CD4-positive, alpha-beta T cell treated with Interleukin-21 for 1 hour (primary cell): ENCODE measurements at regions not wholly inside any gene's neighbourhood (a gene's known extent, or its start where the extent isn't known, plus 50 kb on each side); places are given as distances from the start of the nearest gene placed in this dataset.
A peak's percentile ranks its signal among the peaks of the same experiment; 100 is the strongest.

Source experiments
- DNase-seq: peaks from one replicate; pipeline ENCODE4 v3.0.0-alpha.2; 2020

GRCh38 chr14:71725922-71726579, 206.2 kb upstream of the RGS6 start:
- DNase-seq: no peak

GRCh38 chr14:71726580-71727021, 205.6 kb upstream of the RGS6 start:
- no peak for DNase-seq

DNA sequence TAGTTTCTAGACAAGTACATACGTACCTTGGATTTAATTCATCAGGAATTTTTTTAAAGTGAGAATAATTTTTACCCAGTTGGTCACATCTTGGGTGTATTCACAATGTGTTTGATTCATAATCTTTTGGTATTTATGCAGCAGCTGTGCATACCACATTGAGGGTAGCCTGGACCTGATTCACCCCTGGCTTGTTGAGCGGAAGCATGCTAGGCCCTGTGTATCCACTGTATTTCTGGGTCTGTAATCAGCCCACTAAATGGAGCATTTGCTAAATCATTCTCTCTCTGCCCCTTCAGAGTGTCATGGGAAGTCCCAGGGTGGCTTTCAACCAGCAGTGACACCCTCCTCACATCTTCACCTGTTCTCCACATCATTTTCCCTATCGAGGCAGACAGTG, 203.8 kb upstream of the RGS6 start:
- no peak for DNase-seq

- DNase-seq: no peak
These were observed 202.6 kb upstream of the RGS6 start for GRCh38 chr14:71729596-71729995.

DNA sequence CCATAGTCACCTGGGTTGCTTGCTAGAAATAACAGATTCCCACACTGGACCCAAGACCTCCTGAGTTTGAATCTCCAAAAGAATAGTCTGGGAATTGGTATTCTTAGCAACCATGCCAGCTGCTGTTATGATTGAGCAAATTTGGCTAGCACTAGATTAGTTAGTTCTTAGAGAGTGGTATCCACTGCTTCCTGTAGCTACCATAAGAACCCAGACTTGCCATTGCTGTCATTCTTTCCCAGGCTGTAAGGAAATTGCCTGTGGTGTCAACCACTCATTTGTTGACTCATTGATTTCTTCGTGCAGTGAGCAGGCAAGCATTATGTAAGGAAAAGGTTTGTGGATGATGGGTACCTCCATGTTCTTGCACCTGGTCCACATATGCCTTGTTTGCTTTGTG, 201.8 kb upstream of the RGS6 start:
- no peak for DNase-seq

DNA sequence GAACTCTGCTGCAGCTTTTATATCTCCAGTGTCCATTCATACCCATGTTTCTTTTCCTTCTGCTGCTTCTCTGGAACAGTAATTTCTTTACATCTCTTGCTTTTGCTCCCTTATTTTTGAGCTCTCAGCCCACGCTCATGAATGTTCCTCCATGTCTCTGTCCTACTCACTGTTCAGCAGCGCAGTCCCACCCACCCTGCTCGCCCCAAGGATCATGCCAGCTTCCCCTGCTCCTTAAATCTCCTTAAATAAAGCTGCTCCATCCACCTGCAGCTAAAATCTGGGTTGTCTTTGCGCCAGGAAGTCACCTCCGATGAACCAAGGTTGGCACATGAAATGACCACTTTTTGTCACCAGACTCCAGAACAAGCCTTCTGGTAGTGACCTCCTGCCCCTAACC, 201.1 kb upstream of the RGS6 start:
- no peak for DNase-seq

DNA sequence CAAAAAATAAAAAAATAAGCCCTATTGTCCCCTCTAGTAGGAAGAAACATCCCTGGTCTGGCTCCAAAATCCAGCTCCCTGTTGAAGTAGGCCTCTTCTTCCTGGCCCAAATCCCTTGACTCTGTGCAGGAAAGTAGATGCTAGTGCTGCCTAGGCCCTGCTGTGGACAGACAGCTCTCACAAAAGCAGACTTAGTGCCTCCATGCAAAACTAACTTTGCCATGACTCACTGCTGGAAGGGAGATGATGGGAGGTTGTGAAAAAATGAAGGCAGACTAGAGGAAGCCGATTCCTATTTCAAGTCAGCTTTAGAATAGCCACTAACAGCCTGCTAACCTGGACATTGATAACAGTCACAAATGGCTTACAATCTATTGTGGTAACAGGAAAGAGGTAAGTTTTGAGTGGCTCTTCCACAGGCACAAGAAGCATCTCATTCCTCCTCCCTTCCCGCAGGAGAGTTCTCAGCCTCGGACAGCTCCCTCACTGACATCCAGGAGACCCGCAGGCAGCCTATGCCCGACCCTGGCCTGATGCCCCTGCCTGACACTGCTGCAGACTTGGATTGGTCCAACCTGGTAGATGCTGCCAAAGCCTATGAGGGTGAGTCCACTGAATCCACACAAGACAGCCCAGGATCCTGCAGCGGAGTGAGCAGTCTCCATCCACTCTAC, 198.9 kb upstream of the RGS6 start:
- DNase-seq: no peak

DNA sequence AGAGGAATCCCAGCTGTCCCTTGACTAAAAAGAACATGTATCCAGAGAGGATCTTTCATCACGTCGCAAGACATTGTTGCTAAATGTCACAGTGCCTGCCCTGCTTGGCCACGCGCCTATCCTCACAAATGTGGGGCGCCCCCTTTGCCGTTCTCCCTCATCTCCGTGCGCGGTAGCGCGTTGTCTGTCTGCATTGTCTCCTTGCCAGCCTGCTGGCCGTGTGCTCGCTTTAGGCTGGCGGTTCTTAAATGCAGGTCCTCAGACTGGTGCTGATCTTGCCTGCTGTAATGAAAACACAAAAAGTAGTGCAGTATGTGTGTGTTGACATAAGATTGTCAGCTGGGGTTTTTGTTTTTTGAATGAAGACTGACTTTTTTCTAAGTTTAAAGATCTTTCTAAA, 198.2 kb upstream of the RGS6 start:
- no peak for DNase-seq

DNA sequence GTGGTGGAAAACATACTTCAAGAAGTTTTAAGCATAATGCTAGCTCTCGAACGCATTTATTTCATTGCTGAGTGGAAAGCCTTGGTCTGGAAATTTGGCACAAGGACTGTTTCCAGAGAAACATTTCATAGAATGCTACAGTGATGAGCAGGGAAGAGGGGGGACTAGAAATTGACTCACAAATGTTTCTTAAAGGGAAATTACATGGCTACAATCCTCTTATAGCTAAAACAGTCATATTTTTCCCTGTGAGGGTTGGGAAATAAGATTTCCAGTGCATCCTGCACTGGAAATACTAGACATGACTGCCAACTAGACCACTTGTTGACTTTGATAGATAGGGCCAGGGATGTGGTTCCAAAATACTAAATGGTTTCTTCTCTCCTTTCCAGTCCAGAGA, 197.3 kb upstream of the RGS6 start:
- no peak for DNase-seq

DNA sequence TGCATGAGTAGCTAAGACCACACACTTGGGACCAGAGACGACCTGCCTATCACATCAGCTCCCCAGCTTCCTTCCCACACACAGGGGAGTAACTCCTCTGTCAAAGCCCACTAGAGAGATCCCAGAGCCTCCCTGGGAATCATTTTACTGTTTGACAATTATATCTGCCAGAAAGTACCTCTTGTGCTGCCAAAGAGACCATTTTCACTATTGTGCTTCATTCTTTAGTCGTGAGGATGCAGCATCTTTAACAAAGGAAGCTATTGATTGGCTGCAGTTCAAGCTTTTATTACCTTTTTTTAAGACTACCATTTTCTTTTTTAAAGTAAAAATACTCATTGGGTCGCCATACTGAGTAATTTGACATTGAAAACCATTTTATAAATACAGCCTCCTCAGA, 194.5 kb upstream of the RGS6 start:
- no peak for DNase-seq

DNA sequence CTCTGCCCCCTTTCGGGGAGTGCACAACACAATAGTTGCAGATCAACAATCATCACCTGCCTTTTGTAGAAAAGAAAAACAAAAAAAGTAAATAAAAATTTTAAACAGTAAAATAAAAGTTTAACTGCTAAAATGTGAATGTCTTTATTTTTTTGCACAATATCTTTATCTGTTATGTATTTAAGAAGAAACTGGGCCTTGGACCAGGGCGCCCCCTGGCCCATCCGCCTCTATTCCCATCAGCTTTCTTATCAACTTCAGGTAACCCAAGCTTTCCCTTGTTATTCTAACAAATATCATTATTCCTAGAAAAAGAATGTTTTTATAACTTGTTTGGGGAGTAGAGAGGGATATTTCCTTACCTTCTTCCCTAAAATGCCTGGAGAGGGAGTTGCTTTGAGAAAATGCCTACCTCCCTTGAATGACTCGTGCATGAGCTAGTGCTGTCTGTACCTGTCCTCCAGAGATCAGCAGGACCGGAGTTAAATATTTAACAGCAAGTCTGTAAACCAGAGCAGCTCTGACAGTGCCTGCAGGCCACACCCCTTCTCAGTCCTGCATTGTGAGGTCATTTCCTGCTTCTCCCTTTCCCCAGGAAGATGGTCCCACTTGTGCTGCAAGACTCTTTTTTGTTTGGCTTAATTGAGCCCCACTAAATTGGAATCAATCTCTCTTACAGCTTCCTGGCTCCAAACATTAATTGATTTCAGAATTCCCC, 192.8 kb upstream of the RGS6 start:
- DNase-seq: no peak

DNA sequence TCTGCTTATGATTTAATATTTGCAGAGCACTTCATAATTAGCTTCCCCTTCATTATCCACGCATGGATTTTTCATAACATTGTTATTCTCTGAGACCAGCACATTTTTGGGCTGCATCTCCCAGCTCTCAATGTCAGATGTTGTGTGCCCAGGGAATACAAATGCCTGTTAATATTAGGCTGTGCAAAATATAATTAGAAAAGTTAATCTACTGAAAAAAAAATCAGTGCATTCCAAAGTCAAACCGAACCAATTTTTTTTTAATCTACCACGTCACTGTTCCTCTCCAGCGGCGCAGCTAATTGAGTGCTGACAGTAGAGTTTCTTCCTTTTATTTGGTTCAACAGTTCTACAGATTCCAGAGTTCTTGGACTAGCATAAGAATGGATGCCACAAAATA, 191.0 kb upstream of the RGS6 start:
- no peak for DNase-seq

DNA sequence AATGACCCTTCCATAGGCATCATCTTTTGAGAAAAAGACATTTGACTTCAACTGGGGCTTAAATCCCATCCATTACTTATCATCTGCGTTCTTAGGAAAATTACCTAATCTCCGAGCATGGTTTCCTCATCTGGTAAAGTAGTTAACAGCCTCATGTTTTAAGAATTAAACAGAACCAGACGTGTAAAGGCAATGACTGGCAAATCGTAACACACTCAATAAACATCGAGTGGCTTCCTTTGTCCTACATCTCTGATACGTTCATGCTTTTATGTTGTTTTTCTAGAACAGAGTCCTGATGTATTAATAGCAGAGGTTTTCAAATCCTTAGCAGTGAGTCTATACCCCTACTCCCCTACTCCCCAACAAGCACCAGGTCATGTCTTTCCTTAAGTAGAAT, 189.7 kb upstream of the RGS6 start:
- DNase-seq: no peak

GRCh38 chr14:71745072-71745471, 187.2 kb upstream of the RGS6 start:
- no peak for DNase-seq

DNA sequence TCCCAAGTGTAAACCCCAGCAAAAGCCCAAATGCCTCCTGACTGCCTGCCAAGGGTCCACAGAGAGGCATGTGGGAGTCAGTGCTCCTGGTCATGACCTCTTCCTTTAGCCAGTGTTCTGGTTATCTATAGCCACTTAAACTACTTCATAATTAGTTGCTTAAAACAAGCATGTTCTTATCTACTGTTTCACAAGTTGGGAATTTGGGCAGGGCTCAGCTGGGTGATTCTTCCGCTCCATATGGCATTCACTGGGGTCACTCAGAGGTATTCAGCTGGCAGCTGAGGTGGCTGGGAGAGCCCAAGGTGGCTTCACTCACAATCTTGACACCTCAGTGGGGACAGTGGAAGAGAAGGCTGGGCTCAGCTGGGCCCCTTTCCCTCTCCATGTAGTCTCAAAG, 184.0 kb upstream of the RGS6 start:
- no peak for DNase-seq

DNA sequence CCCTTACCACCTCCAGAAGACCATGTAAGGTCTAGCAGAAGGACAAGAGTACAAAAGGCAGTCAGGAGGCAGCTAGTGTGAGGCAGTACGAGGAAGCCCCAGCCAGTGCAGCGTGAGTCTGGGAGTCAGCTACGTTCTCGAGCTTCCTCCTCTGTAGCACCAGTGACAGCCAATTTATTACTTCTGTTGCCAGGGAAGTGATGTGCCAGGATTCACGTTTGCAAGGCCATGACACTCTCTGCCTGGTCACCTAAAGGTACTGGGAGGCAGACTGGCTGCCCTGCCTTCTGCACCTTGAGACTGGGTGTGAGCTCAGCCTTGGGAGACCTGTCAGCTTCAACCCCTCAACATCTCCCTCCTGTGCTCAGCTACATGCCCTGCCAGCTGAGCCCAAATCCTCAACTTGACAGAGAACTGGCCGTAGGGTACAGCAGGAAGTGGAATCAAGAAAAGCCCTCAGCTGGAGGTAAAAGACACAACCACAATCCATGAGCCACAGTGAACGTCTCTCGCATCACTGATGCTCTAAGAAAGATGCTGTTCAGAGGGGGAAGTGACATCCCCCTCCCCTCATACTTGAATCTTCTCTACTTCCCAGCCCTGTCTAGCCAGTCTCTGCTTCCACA, 182.5 kb upstream of the RGS6 start:
- DNase-seq: no peak

- no peak for DNase-seq
These were observed 181.0 kb upstream of the RGS6 start for GRCh38 chr14:71751264-71751663.

- DNase-seq: no peak
These were observed 180.0 kb upstream of the RGS6 start for GRCh38 chr14:71752111-71752738.

DNA sequence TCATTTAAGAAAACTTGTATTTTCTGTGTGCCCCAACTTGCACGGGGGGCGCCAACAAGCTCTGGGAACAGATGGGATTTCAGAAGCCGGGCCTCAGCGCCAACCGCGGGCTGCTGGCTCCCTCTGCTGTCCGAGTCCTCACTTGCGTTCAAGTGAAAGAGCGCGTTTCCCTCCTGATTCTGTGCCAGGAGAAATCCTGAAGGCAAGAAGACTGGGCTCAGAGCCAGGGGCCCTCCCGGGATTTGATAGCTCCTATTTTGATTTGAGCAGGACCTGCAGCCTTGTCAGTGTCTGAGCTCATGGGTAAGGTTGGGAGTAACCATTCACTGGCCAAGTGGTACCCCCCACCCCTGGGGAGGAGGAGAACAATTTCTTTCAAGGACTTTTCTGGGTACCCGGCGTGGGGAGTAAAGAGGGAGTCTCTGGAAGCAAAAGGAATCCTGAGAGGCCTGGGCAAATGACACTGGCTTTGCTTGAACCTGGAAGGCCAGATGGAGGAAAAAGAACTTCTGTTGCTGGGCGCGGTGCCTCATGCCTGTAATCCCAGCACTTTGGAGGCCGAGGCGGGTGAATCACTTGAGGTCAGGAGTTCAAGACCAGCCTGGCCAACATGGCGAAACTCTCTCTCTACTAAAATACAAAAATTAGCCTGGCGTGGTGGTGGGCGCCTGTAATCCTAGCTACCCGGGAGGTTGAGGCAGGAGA, 179.0 kb upstream of the RGS6 start:
- peak; percentile 66 for DNase-seq

- DNase-seq: no peak
These were observed 178.3 kb upstream of the RGS6 start for GRCh38 chr14:71753976-71754375.

GRCh38 chr14:71754422-71755095, 177.7 kb upstream of the RGS6 start:
- DNase-seq: no peak
